ENCODE measurements at regions not wholly inside any gene's neighbourhood (a gene's known extent, or its start where the extent isn't known, plus 50 kb on each side); places are given as distances from the start of the nearest gene placed in this dataset.

DNA sequence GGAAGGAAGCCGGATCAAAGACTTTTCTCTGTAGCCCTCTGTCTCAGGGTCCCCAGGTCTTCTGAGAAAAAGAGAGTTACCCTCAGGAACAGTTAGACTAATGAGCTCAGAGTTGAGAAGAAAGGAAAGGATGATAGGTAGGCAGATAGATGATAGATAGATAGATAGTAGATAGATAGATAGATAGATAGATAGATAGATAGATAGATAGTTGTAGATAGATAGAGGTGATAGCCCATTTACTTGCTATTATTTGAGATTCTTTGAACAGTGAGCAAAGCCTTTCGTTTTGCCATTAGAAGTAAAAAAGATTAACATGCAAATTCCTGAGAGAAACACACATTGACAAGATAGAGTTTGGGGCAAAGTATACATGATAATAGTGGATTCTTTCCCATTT lies 86.9 kb upstream of the KIT start:
- no peak overlapping the region for H2BK120ac ChIP-seq (replicated peaks; ENCODE audit: low read depth, low read length)
- no peak overlapping the region for H3K18ac ChIP-seq (ENCODE audit: extremely low read depth, low read length)
- H3K4ac ChIP-seq (replicated peaks; ENCODE audit: insufficient read length, low read depth, low read length): no peak overlapping the region
- no peak overlapping the region for H3K14ac ChIP-seq (ENCODE audit: insufficient read length)
- no peaks in the 10 kb centered on the region for H3K9me3 ChIP-seq (ENCODE audit: insufficient read depth in 2 of 2, low read depth in 1 of 2, low read length in 1 of 2)
- no peaks in the 10 kb centered on the region for H3K36me3 ChIP-seq (ENCODE audit: control insufficient read depth in 2 of 4, insufficient read depth in 4 of 4, low read length in 3 of 4)
- H2BK12ac ChIP-seq (ENCODE audit: low read depth, low read length): no peak overlapping the region
- ChIA-PET POLR2A (ENCODE audit: partially characterized antibody) (no interaction called here), CTCF (ENCODE audit: partially characterized antibody) (interaction anchor here (0.6 to 1.5 kb wide), 2 partner anchors 13 to 106 kb away, joined by 3 read pairs; no protein-coding TSS in a partner anchor)
- no peak overlapping the region for H4K5ac ChIP-seq (ENCODE audit: insufficient read length, low read depth, low read length)
- H2AK5ac ChIP-seq (ENCODE audit: low read depth, low read length): no peak overlapping the region
- FAIRE-seq (no peak), DNase-seq (ENCODE audit: low read depth in 1 of 2, low spot score in 2 of 2) (no peak)
- no peaks in the 10 kb centered on the region for H3K79me2 ChIP-seq (ENCODE audit: control insufficient read depth in 1 of 2, insufficient read depth in 2 of 2, low read length in 2 of 2)
- H3K23ac ChIP-seq (ENCODE audit: insufficient read length): no peak overlapping the region
- H2AFZ ChIP-seq (ENCODE audit: low read length): no peak overlapping the region
- no peak overlapping the region for H2BK5ac ChIP-seq (ENCODE audit: low read depth, low read length)
- H2BK15ac ChIP-seq (ENCODE audit: low read length): no peak overlapping the region
- no peak overlapping the region for H4K8ac ChIP-seq (ENCODE audit: extremely low read depth, insufficient read depth, low read length)
- peaks cover 0 to 8% (median 7%) of the 10 kb centered on the region in 4 experiments; a peak in 6 of 7 replicates for H3K4me1 ChIP-seq (replicated peaks in 1 of 4; ENCODE audit: control insufficient read depth in 3 of 4, insufficient read depth in 4 of 4, low read length in 3 of 4)
- no peaks in the 10 kb centered on the region for H3K79me1 ChIP-seq (ENCODE audit: low read depth, low read length)
- no peak overlapping the region for H2BK20ac ChIP-seq (ENCODE audit: low read length)
- no peak overlapping the region for H4K91ac ChIP-seq (replicated peaks; ENCODE audit: insufficient read length, low read length)
- H3K4me3 ChIP-seq (ENCODE audit: extremely low read depth in 1 of 4, insufficient read depth in 2 of 4, low read depth in 3 of 4, low read length in 4 of 4): no peak overlapping the region
- H3K23me2 ChIP-seq (ENCODE audit: low read depth, low read length): no peaks in the 10 kb centered on the region
- no peak overlapping the region for H3K56ac ChIP-seq (replicated peaks; ENCODE audit: insufficient read length, low read depth, low read length)
- no peak overlapping the region for H3K27ac ChIP-seq (ENCODE audit: low read depth, low read length)
- H3K4me2 ChIP-seq (ENCODE audit: insufficient read depth in 1 of 2, low read depth in 2 of 2, low read length in 2 of 2): no peak overlapping the region
- no peak overlapping the region for H3K9ac ChIP-seq (replicated peaks in 1 of 4; ENCODE audit: extremely low read depth in 1 of 4, low read depth in 3 of 4, low read length in 3 of 4)
- no peaks in the 10 kb centered on the region for H4K20me1 ChIP-seq (replicated peaks in 1 of 2; ENCODE audit: control insufficient read depth in 1 of 2, insufficient read depth in 2 of 2, low read length in 2 of 2)
- WGBS, 2 experiments (ENCODE audit: extremely low coverage in 1 of 2, insufficient coverage in 1 of 2, insufficient read length in 1 of 2, insufficient replicate concordance in 2 of 2, low coverage in 1 of 2, low lambda C conversion rate in 2 of 2, missing lambda C conversion rate in 1 of 2): 76% methylated on average over 2 of the region's 2 CpGs; no CpG with 5 or more reads in 1 of the 2 experiments
- peaks cover 0 to 8% (median 5%) of the 10 kb centered on the region in 4 experiments; a peak in 5 of 7 replicates for H3K27me3 ChIP-seq (replicated peaks in 1 of 4; ENCODE audit: control insufficient read depth in 3 of 4, extremely low read depth in 1 of 4, insufficient read depth in 3 of 4, low read length in 3 of 4)
- TF ChIP-seq RAD21 (IDR thresholded peaks at IDR 0.05 in 1 of 2, conservative IDR thresholded peaks at IDR 0.05 in 1 of 2; ENCODE audit: low read depth in 2 of 2, low read length in 2 of 2) (no peak), BRCA1 (IDR thresholded peaks at IDR 0.05; ENCODE audit: low read depth, low read length) (no peak), JUN (IDR thresholded peaks at IDR 0.05; ENCODE audit: low read depth, low read length) (no peak), GABPA (IDR thresholded peaks at IDR 0.05; ENCODE audit: borderline replicate concordance, insufficient read depth, low read length) (no peak), CREB1 (IDR thresholded peaks at IDR 0.05) (no peak)
- TF ChIP-seq, protein P1, sequence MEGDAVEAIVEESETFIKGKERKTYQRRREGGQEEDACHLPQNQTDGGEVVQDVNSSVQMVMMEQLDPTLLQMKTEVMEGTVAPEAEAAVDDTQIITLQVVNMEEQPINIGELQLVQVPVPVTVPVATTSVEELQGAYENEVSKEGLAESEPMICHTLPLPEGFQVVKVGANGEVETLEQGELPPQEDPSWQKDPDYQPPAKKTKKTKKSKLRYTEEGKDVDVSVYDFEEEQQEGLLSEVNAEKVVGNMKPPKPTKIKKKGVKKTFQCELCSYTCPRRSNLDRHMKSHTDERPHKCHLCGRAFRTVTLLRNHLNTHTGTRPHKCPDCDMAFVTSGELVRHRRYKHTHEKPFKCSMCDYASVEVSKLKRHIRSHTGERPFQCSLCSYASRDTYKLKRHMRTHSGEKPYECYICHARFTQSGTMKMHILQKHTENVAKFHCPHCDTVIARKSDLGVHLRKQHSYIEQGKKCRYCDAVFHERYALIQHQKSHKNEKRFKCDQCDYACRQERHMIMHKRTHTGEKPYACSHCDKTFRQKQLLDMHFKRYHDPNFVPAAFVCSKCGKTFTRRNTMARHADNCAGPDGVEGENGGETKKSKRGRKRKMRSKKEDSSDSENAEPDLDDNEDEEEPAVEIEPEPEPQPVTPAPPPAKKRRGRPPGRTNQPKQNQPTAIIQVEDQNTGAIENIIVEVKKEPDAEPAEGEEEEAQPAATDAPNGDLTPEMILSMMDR (IDR thresholded peaks at IDR 0.05; ENCODE audit: control extremely low read depth in 1 of 3, insufficient read depth in 1 of 3, low read depth in 1 of 3, low read length in 3 of 3): no peak
